ENCODE measurements at regions not wholly inside any gene's neighbourhood (a gene's known extent, or its start where the extent isn't known, plus 50 kb on each side); places are given as distances from the start of the nearest gene placed in this dataset.

GRCh38 chr10:62461120-62461519 lies 87.0 kb downstream of the ZNF365 start:
- TF ChIP-seq ZNF384 (IDR thresholded peaks at IDR 0.05) (no peak), SP1 (IDR thresholded peaks at IDR 0.05) (no peak), SUZ12 (IDR thresholded peaks at IDR 0.05) (no peak), BHLHE40 (IDR thresholded peaks at IDR 0.05; ENCODE audit: borderline replicate concordance) (no peak), FOXA1 (IDR thresholded peaks at IDR 0.05) (no peak), CTBP1 (IDR thresholded peaks at IDR 0.05; ENCODE audit: borderline replicate concordance) (no peak)
